ENCODE measurements at regions not wholly inside any gene's neighbourhood (a gene's known extent, or its start where the extent isn't known, plus 50 kb on each side); places are given as distances from the start of the nearest gene placed in this dataset.

DNA sequence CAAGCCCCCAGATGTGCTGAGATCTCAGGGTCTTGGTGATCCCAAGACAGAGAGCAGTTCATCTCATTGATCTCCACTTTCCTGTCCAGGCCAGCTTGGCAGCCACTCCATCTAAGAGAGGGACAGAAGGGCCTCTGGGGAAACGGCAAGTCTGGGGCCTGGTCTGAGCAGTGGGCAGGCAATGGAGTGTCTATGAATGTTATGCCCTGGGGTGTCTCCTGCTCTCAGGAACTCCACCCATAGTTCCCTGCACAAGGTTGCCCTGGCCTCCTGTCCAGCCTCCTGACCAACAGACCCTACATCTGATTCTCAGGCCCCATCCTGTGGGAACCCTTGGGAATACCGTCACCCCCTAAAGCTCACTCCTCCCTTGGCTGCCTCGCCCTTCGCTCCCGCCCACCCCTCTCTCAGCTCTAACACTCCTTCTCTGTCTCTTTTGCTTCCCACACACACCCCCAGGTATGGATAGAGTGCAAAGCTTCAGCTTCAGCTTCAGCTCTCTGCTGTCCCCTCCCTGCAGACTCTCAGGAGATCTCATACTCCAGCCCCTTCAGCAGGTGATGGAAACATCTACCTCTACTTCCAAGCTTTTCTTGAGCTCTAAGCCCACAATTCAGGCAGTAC lies 83.0 kb downstream of the HIF1AN start:
- no peak overlapping the region for H3K27ac ChIP-seq
- TF ChIP-seq, protein P1, sequence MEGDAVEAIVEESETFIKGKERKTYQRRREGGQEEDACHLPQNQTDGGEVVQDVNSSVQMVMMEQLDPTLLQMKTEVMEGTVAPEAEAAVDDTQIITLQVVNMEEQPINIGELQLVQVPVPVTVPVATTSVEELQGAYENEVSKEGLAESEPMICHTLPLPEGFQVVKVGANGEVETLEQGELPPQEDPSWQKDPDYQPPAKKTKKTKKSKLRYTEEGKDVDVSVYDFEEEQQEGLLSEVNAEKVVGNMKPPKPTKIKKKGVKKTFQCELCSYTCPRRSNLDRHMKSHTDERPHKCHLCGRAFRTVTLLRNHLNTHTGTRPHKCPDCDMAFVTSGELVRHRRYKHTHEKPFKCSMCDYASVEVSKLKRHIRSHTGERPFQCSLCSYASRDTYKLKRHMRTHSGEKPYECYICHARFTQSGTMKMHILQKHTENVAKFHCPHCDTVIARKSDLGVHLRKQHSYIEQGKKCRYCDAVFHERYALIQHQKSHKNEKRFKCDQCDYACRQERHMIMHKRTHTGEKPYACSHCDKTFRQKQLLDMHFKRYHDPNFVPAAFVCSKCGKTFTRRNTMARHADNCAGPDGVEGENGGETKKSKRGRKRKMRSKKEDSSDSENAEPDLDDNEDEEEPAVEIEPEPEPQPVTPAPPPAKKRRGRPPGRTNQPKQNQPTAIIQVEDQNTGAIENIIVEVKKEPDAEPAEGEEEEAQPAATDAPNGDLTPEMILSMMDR (IDR thresholded peaks at IDR 0.05): no peak

DNA sequence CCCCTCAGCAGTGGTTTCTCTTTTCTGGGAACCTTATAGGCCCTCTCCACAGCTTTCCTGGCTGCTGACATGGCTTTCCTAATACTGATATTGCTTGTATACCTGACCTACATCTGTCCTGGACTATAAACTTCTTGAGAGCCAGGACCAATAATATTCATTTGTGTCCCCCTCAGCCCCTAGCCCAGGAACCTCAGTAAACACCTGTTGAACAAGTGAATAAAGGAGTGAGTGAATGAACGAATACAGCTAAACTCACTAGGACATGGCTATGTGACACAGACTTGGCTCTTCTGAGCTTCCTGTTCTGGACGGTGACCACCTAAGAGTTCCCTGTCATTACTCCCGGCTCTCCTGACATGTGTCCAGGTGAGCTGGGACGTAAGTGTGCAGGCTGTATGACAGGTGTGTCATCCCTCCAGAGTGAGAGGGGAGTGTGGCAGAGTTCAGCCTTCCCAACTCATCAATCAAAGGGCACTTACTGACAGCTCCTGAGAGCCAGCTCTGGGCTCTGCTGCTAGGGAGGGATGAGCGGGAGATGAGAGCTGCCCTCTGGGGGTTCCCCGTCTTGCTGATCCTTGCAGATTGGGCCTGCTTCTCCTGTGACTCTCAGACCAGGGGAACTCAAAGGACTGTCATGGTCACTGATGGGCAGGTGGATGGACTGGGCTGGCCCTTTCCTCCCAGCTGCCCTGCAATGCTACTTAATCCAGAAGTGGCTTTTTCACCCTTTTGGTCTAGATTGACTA lies 84.5 kb downstream of the HIF1AN start:
- no peak overlapping the region for H3K27ac ChIP-seq
- no peak for TF ChIP-seq ZFX (IDR thresholded peaks at IDR 0.05; ENCODE audit: borderline replicate concordance)
- TF ChIP-seq, protein P1 (IDR thresholded peaks at IDR 0.05): no peak

DNA sequence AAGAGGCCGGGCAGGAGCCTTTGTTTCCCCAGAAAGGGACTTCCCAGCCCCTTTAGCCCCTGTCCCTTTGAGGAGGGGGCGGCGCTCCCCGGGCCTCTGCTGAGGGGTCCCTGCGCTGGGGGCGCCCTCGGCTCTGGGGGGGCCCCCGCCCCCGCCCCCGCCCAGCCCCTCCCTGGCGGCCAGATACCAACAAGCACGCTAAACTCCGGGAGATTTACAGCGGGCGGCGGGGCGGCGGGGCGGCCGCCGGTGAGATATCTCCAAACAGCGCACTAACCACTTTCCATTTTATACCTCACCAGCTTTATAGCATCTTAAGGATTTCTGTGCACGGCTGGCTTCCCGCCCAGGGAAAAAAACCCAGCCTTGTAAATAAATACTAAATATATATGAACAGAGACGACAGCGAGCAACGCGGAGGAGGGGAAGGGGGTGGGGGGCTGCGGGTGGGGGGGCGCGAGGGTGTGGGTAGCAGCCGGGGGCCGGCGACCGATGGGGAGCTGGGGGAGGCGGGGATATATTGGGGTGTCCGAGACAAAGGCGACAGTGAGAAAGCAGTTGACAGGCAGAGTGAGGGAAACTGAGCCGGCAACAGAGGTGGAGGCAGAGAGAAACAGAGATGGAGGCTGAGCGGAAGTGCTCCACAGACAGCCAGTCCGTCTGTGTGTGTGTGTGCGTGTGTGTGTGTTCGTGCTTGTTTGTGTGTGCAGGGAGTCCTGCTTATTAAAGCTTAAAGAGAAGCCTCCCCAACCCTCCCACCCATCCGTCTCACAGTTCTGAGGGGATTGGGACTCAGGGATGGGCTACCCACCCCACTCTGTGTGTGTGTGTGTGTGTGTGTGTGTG lies 85.8 kb downstream of the HIF1AN start:
- TF ChIP-seq ZFX (IDR thresholded peaks at IDR 0.05; ENCODE audit: borderline replicate concordance): no peak
- TF ChIP-seq, protein P1 (IDR thresholded peaks at IDR 0.05): no peak
- no peak overlapping the region for H3K27ac ChIP-seq

DNA sequence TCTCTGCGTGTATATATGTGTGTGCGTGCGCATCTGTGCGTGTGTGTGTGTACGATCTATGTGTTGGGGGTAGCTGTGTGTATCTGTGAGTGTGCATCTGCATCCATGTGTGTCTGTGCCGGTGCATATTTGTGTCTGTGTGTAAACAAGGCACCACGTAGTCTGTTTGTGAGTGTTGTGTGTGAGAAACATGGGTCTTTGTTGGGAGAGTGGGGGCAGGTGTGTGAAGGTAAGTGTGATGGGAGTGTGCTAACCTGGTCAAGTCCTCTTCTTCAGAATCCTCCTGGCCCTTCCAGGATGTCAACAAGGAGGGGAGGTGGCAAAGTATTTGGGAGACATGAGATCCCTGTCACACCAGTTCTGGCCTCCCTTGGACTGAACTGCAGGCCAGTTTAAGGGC lies 87.2 kb downstream of the HIF1AN start:
- H3K27ac ChIP-seq: no peak overlapping the region
- TF ChIP-seq ZFX (IDR thresholded peaks at IDR 0.05; ENCODE audit: borderline replicate concordance): no peak
- TF ChIP-seq, protein P1 (IDR thresholded peaks at IDR 0.05): no peak

DNA sequence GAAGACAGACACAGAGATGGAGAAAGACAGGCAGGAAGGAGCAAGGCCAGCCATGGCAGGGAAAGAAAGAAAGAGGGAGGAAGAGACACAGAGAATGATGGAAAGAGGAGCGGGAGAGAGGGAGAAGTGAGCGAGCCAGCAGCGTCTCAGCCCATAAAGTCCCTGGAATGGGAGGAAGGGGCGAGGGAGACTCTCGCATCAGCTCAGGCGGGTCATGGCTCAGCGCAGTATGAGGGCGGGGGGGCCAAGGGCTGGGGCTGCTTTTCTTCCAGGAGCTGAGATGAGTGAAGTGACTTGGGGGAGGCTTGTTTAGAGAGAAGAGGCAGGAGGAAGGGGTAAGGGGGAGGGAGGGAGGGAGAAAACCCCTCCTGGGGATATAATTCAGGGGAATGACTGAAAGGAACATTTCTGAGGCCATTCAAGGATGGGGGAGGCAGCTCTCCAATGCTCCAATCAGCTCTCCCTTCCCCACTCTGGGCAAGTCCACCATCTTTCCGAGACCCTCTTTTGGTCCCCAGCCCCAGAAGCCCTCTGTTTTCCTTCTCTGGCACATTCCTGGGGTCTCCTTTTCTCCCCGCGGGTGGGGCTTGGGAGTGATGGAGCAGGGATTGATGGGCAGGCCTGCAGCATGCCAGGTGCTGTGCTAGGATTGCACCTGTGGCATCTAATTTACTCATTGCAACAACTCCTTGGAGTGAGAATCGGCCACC lies 87.9 kb downstream of the HIF1AN start:
- no peak for TF ChIP-seq ZFX (IDR thresholded peaks at IDR 0.05; ENCODE audit: borderline replicate concordance)
- TF ChIP-seq, protein P1 (IDR thresholded peaks at IDR 0.05): no peak
- no peak overlapping the region for H3K27ac ChIP-seq

DNA sequence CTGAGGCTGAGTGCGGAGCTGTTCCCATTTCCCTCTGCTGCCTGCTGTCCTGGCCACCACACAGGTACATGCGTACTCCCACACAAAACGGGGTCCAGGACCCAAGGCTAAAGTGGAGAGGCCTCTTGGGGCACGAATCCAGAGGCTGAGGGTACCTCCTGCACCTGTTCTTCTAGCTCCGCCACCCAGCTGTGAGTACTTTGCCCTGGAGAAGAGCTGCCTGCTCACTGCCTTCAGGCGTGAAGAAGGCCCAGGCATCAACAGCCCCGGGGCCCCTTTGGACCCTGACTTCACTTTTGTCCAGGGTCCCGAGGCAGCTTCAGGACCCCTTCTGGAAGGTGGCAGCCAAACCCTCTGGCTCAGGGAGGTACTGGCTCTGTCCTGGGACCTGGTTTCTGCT lies 88.6 kb downstream of the HIF1AN start:
- no peak for TF ChIP-seq ZFX (IDR thresholded peaks at IDR 0.05; ENCODE audit: borderline replicate concordance)
- TF ChIP-seq, protein P1 (IDR thresholded peaks at IDR 0.05): no peak
- H3K27ac ChIP-seq: no peak overlapping the region
